DLD1 (cell line): ENCODE measurements at regions not wholly inside any gene's neighbourhood (a gene's known extent, or its start where the extent isn't known, plus 50 kb on each side); places are given as distances from the start of the nearest gene placed in this dataset.

Experiments
- in situ Hi-C: cut with HindIII; loops from 2 replicates; pipeline ENCODE4 v1.10.0; 2017; ENCODE audit warnings: low sequenced_read_pairs

- in situ Hi-C loops: loop anchor here (25.0 kb wide), 1 partner anchor 239 kb away; no protein-coding TSS in a partner anchor
Measured at GRCh38 chr3:150248116-150248887, 159.8 kb upstream of the TSC22D2 start.

GRCh38 chr3:150247441-150247840 lies 160.7 kb upstream of the TSC22D2 start:
- in situ Hi-C loops: loop anchor here (25.0 kb wide), 1 partner anchor 240 kb away; no protein-coding TSS in a partner anchor

GRCh38 chr3:150243466-150243865 lies 164.6 kb upstream of the TSC22D2 start:
- in situ Hi-C loops: loop anchor here (25.0 kb wide), 1 partner anchor 244 kb away; no protein-coding TSS in a partner anchor

GRCh38 chr3:150242220-150242936 lies 165.7 kb upstream of the TSC22D2 start:
- in situ Hi-C loops: loop anchor here (25.0 kb wide), 1 partner anchor 245 kb away; no protein-coding TSS in a partner anchor

- in situ Hi-C loops: loop anchor here (25.0 kb wide), 1 partner anchor 246 kb away; no protein-coding TSS in a partner anchor
Measured at GRCh38 chr3:150240891-150241290, 167.2 kb upstream of the TSC22D2 start.

GRCh38 chr3:150239766-150240165 lies 168.3 kb upstream of the TSC22D2 start:
- in situ Hi-C loops: loop anchor here (25.0 kb wide), 1 partner anchor 248 kb away; no protein-coding TSS in a partner anchor

GRCh38 chr3:150238995-150239619 lies 169.0 kb upstream of the TSC22D2 start:
- in situ Hi-C loops: loop anchor here (25.0 kb wide), 1 partner anchor 248 kb away; no protein-coding TSS in a partner anchor

- in situ Hi-C loops: loop anchor here (25.0 kb wide), 1 partner anchor 249 kb away; no protein-coding TSS in a partner anchor
Measured at GRCh38 chr3:150238048-150238802, 169.9 kb upstream of the TSC22D2 start.

GRCh38 chr3:150237490-150237889 lies 170.6 kb upstream of the TSC22D2 start:
- in situ Hi-C loops: loop anchor here (25.0 kb wide), 1 partner anchor 250 kb away; no protein-coding TSS in a partner anchor

- in situ Hi-C loops: loop anchor here (25.0 kb wide), 1 partner anchor 251 kb away; no protein-coding TSS in a partner anchor
Measured at GRCh38 chr3:150236316-150237082, 171.6 kb upstream of the TSC22D2 start.

- in situ Hi-C loops: loop anchor here (25.0 kb wide), 1 partner anchor 252 kb away; no protein-coding TSS in a partner anchor
Measured at GRCh38 chr3:150235799-150236198, 172.3 kb upstream of the TSC22D2 start.

GRCh38 chr3:150232992-150233451 lies 175.1 kb upstream of the TSC22D2 start:
- in situ Hi-C loops: loop anchor here (25.0 kb wide), 1 partner anchor 254 kb away; no protein-coding TSS in a partner anchor

GRCh38 chr3:150230037-150230436 lies 178.1 kb upstream of the TSC22D2 start:
- in situ Hi-C loops: loop anchor here (25.0 kb wide), 1 partner anchor 257 kb away; no protein-coding TSS in a partner anchor

GRCh38 chr3:150228626-150229025 lies 179.5 kb upstream of the TSC22D2 start:
- in situ Hi-C loops: loop anchor here (25.0 kb wide), 1 partner anchor 259 kb away; no protein-coding TSS in a partner anchor

- in situ Hi-C loops: loop anchor here (25.0 kb wide), 1 partner anchor 259 kb away; no protein-coding TSS in a partner anchor
Measured at GRCh38 chr3:150227839-150228238, 180.3 kb upstream of the TSC22D2 start.

- in situ Hi-C loops: loop anchor here (25.0 kb wide), 1 partner anchor 261 kb away; no protein-coding TSS in a partner anchor
Measured at GRCh38 chr3:150225986-150226385, 182.1 kb upstream of the TSC22D2 start.

GRCh38 chr3:150223558-150223957 lies 184.5 kb upstream of the TSC22D2 start:
- in situ Hi-C loops: no loop called here

- in situ Hi-C loops: no loop called here
Measured at GRCh38 chr3:150222691-150223489, 185.2 kb upstream of the TSC22D2 start.
